ENCODE measurements at regions not wholly inside any gene's neighbourhood (a gene's known extent, or its start where the extent isn't known, plus 50 kb on each side); places are given as distances from the start of the nearest gene placed in this dataset.

DNA sequence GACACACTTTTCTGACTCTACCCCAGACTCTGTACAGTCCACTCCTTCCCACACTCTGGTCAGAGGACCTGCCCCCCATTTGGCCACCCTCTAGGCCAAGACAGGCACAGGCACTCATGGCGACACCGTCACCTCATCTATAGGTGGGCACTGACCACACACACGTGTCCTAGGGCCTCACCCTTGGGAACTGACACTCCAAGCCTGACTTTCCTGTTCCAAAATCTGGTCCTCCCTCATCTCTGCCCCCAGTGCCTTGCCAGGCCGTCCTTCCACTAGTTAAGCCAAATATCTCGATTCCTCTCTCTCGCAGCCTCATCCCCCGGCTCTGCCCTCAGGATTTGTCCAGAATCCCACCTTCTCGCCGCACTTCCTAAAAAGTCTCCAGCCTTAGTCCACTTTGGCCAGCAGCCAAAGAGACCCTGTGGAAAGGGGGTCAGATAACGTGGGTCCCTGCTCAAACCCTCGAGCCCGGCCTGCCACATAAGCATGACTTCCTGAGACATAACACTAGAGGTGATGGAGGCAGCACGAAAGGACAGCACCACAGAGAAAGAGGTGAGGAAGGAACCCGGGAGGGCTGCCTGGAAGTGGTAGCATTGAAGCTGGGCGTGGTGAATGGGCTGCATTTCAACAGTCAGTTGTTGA, 105.8 kb upstream of the OTOS start:
- TF ChIP-seq POLR2A (IDR thresholded peaks at IDR 0.05; ENCODE audit: low read depth, low read length) (no peak), POLR2AphosphoS5 (IDR thresholded peaks at IDR 0.05; ENCODE audit: low read depth, low read length) (no peak), POU2F2 (IDR thresholded peaks at IDR 0.05; ENCODE audit: low read depth, low read length) (no peak)
